Hippocampal formation (tissue), 2 donors: ENCODE measurements at regions not wholly inside any gene's neighbourhood (a gene's known extent, or its start where the extent isn't known, plus 50 kb on each side); places are given as distances from the start of the nearest gene placed in this dataset.

Experiments
- DNase-seq, 2 donors: peaks; one replicate each; lab custom pipeline; 2025; lab: John Stamatoyannopoulos, UW

- DNase-seq: no peak
Observed at GRCh38 chr9:13596383-13596970, 317.0 kb upstream of the MPDZ start.

- no peak for DNase-seq
Observed at GRCh38 chr9:13590996-13591395, 311.5 kb upstream of the MPDZ start.

DNA sequence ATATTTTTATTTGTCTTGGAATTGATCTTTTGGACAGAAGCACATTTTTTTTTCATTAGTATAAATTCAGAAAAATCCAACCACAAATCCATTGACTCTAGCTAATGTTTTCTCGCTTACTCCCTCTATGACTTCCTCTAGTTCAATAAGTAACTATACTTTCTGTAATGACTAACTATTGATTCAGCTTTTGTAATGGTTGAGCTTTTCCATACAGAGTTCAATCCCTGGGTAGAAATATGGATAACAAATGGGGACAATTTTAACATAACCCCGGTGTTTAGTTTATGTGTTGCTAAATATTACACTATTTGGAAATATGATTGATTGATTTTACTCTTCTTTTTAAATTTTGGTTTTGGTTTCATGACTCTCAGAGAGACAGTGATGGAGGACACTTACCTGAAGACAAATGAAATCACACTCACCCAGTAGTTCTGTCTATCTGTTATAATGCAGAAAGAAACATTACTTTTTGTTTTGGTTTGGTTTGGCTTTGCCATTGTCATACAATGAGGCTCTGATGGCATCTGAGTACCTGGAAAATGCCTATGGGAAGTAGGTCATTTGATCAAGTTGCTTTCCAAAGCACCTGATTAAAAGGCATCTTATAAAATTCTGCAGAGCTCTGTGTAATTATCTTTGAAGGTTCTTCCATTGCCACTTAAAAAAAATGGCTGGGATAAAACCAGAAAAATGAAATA, 309.7 kb upstream of the MPDZ start:
- DNase-seq: no peak

DNA sequence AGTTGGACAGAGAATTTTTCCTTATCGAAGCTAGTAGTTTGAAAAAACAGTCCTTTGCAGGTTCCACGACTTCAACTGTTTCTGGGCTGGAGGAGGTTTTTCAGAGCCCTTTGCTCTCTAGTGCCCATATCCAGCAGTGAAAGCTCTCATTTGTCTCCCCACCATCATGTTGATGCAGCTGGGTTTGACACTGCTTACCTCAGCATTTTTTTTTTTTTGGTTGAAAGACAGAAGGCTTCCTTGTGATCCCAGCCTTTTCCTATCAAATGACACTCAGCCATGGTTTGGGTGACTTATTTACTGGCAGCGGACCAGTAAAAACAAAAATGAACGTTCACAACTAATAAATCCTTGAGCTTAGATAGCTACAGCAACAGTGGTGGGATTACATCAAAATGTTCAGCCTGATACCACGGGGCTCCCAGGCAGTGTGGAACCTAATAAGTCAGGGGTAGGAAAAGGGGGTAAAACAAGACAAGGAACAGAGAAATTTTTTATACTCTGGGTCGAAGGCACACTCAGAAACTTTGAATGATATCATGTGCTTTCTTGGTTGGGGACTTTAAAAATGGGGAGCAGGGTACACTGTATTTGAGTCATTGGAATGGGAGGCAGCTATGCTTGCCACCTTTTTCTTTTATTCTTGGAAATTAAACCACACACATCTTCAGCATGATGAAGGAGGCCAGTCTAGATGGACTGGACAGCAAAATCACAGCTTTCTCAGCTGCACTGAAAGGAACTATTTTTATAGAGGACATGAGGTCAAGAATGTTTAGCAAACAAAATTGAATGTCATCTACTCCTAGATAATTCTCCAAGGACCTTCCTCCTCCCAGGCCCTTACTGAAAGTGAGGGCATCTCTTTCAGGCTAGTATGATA, 308.9 kb upstream of the MPDZ start:
- peak; percentile 31 to 43 for DNase-seq

- DNase-seq: peak; percentile 50 to 51
Observed at GRCh38 chr9:13587571-13587970, 308.1 kb upstream of the MPDZ start.

DNA sequence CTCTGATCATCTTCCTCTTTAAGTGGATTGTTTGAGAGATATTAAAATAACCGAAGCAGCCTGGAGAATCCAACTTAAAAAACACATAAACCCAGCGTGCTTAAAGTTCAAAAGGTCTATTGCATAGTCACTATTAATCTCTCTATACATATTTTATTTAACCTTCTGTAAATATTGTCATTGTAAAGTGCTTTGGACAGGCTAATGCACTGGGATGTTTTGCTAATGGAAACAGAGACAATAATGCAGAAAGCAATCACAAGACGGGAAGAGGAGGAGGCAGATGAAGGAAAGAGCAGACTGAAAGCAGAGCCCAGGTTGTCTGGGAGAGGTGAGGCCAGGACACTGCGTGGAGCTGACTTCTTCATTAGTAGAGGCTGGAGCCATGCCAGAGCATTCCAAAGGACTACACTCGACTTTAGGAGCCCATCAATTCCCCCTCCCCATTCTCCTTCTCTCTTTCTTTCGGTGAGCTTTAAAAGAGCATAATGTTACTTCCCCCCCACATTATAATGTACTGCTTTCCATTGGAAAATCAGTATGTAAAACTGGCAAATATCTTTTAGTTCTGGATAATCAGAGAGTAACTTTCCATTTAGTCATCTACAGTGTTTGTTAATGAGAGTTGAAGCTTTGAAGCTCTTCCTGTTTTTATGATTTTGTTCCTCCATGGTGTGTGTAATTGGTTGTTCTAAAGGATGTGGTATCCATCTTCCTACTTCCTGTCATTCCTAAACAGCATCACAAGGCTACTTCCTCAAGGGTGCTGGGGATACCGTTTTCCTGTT, 307.3 kb upstream of the MPDZ start:
- DNase-seq: no peak

GRCh38 chr9:13580760-13581159, 301.3 kb upstream of the MPDZ start:
- no peak for DNase-seq

DNA sequence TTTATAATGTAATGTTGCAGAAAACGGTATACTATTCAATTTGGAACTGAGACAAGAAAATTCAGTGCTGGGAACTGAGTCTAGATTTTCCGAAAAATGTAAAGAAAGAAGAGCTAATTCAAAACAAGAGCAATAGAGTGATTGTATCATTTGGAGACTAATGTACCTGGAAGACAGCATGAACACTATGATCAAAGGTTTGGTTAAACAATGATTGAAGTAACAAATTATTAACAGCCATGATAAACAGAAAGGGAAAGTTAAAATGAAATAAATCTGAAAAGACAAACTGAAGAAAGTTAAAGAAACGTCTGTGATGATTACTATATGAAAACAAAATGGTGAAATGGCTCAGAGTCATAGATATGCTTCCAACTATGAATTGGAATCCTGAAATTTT, 300.6 kb upstream of the MPDZ start:
- DNase-seq: no peak

- DNase-seq: no peak
Observed at GRCh38 chr9:13576101-13576500, 296.6 kb upstream of the MPDZ start.

GRCh38 chr9:13575558-13575957, 296.1 kb upstream of the MPDZ start:
- no peak for DNase-seq

- peak in 1 of 2 donors; percentile 24 for DNase-seq
Observed at GRCh38 chr9:13570068-13570974, 290.8 kb upstream of the MPDZ start.

DNA sequence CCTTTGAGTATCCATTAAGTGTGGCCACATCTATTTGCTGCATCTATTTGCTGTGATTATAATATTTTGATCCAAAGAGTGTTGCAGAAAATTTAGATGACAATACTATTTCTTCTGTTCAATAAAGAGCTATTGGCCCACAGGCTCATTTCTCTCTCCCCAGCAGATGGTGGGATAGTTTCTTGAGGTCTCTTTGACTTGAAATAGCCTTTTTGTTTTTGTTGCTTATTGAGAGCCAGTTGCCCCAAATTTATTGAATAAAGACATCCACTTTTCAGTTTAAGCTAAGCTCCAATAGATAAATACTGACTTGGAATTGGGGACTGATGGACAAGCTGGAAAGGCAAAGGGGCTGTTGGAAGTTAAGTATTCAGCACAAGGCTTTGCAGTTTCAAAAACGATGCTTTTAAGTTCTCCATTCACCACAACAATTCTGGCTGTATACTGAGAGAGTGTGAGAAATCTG, 290.1 kb upstream of the MPDZ start:
- no peak for DNase-seq

DNA sequence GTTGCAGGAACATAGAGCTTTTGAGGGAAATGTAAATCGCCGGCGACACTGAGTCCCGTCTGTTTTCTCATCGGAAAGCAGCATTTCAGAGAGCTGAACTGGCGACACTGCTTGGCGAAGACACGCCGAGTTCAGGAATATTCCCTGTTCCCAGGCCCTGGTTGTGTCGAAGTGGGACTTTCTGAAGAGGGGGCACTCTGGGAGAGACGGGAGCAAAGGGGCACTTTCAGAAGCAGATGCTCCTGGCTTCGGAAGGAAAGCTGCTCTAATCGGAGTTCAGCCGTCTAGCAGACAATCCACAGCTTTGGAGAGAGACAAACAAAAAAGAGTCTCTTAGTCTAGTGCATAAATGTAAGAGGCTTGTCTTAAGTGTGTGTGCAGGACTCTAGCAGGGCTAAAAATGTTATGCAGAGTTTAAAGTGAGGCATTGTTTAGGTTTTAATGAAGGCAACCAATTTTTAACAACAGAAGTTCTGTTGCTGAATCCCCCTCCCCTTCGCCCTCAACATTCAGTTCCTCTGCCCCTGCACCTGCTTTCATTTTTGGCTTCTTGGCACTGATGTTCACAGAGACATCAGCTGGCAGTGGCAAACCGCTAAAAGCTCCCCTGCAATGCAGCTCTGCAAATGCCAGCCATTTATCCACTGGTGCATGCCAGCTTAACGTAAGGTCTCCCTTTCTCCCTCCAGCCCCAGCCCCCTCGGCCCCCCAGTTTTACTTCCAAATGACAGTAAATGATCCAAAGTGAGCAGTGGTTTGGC, 289.5 kb upstream of the MPDZ start:
- peak; percentile 58 to 77 for DNase-seq

DNA sequence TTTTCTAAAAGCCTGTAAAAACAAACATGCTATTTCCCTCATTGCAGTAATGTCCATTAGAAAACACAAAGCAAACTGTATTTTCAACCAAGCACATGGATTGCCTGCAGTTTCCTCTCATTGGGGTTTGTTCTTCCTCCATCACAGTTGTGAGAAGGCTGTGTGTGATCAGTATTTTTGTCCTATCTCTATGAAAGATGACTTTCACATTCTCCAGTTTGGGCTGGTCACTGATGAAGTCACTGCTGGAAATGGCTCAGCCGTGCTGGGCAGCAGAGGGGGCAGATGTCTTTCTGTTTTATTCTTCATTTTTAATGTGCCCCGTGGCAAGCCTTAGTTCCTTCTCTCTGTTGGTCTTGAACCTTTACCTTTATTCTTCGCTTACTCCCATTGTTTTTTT, 288.9 kb upstream of the MPDZ start:
- peak; percentile 59 to 77 for DNase-seq

GRCh38 chr9:13567833-13568232, 288.3 kb upstream of the MPDZ start:
- DNase-seq: no peak

DNA sequence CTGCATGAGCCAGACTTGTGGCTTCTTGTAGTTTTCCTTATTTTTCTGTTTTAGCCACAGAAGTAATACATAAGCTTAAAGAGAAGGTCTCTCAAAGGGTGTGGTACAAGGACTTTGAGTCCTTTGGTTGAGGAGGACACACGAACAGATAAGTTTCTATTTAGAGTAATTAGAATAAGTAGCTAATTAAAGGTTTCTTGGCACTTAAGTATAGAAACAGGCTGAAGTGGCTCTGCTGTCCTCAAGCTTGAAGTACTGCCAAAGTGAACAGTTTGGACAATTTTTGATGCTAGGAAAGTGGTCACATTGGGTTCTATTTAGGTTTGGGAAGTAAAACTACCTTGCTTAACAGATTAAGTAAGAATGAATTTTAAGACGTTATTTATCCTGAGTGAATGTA, 278.3 kb upstream of the MPDZ start:
- no peak for DNase-seq

DNA sequence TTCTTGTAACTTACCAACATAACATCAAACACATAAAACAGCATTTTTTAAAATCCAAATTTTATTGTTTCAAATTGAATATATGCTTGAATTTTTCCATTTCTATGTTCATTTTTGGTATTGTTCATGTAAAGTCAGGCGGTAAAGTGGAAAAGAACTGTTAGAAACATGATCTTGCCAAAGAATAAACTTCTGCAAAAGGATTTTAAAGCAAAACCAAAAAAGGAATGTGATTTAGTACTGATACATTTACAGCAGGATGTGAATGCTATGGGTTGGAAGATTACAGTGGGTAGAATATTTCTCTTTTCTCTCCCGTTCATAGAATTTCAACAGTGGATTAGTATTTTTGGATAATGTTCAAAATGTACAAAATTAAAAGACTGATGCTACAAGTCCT, 277.2 kb upstream of the MPDZ start:
- no peak for DNase-seq

DNA sequence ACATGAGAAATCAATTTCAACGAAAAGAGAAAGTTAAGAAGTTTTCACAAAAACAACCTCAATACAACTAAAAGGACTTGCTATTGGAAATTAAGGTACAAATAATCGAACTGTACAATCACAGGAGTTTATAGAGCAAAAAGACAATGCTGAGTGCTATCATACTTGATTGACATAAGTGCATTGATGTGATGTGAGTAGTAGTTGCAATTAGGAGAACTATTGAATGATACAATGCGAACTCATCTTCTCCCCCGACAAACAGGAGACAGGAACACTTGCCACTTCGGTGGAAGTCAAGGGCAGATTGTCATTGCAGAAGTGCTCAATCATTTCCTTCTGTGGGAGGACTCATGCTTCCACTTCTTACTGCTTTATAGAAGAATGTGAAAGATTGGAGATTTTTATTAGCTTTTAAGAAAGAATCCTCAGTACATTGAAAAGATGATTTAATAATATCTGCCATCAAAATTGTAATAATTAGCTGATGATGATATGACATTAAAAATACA, 276.6 kb upstream of the MPDZ start:
- DNase-seq: no peak

GRCh38 chr9:13555516-13555915, 276.0 kb upstream of the MPDZ start:
- no peak for DNase-seq

GRCh38 chr9:13554626-13555025, 275.1 kb upstream of the MPDZ start:
- DNase-seq: no peak
